ENCODE measurements at regions not wholly inside any gene's neighbourhood (a gene's known extent, or its start where the extent isn't known, plus 50 kb on each side); places are given as distances from the start of the nearest gene placed in this dataset.

GRCh38 chr11:93952082-93952780 is 68.9 kb upstream of the HEPHL1 start:
- TF ChIP-seq CTCF (conservative IDR thresholded peaks at IDR 0.05 in 1 of 2, IDR thresholded peaks at IDR 0.05 in 1 of 2; ENCODE audit: low read depth in 1 of 2, low read length in 2 of 2) (no peak), EZH2 (IDR thresholded peaks at IDR 0.05; ENCODE audit: low read length, missing control alignments) (no peak)

Data from fibroblast of lung (primary cell).